ENCODE measurements at regions not wholly inside any gene's neighbourhood (a gene's known extent, or its start where the extent isn't known, plus 50 kb on each side); places are given as distances from the start of the nearest gene placed in this dataset.
"Not testable (repeated sequence)": the region's sequence is repeated elsewhere in the genome, so short reads cannot be mapped to it uniquely, and the experiment has no call there.

DNA sequence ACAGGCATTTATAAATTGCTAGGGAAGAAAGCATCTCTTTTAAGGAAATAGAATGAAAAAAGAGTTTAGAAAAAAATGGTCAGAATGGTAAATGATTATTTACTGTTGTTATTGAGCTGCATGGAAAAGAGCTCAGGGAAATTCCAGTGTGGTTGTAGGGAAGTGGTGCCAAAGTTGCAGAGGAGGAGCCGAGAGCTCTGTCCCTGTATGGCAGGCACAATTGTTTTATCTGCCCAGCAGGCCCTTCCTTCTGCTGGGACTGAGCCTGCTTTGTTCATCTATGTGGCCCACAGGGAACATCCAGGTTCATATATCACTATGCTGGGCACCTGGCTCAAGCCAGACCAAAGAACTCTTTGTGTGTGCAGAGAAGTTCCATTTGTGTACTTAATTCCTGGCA, 80.8 kb upstream of the AGAP1 start:
- no peak for FAIRE-seq

DNA sequence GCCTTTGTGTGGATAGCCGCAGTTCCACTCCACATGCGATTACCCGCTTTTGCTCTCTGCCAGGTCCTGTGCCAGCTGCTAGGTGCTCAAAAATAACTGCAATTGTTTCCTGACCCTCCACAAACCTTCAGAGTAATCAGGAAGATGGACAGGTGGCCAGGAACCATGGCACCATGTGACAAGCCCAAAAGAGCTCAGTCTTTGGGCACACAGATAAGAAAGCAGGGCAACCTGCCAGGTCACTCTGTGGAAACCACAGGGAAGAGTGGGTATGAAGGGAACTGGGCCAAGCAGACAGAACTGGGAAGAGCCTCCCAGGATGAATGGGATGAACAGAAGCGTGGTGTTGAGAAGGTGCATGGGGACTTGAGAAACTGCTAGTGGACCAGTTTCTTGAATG, 79.4 kb upstream of the AGAP1 start:
- FAIRE-seq = no peak

DNA sequence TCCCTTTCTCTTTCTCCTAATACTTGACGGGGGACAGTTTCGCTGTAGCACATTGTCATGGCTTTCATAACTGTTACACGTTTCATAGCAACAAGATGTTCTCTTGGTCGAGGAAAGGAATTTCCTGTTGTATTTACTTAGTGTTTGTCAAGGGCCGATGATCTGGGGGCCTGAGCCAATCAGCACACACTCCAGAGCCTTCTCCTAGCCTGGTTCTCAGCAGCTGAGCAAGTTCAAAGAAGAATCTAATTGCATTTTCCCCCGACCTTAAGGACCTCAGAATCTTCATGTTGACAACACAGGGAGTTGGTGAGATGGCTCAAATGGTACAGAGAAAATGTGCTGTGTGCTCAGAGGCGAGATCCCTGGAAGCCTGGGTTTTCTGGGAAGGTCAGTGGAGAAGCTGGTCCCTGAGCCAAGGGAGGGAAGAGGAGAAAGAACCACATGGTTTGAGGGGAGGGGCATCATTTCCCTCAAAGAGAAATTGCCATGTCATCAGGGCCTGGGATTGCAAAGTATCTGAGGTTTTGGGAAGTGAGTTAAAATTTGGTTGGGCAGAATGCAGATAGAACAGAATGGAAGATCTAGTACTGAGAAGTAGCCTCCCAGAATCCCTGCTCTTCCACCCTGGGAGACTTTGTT, 76.9 kb upstream of the AGAP1 start:
- FAIRE-seq = no peak

DNA sequence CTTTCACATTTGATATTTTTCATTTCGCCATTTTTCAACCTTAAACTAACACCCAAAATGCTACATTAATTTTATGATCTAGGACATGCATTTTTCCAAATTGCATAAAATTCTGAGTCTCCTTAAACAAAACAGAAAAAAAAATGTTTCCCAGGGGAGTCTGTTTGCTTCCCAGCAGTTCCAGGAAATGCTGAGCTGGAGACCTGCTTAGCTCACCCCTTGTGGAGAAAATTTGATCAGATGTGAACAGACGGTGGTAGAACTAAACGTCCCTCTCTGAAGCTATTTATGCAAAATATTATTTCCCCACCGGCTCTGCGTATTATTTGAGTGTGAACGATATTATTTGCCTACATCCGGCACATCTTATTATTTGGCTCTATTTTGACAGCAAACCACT, 74.9 kb upstream of the AGAP1 start:
- no peak for FAIRE-seq

DNA sequence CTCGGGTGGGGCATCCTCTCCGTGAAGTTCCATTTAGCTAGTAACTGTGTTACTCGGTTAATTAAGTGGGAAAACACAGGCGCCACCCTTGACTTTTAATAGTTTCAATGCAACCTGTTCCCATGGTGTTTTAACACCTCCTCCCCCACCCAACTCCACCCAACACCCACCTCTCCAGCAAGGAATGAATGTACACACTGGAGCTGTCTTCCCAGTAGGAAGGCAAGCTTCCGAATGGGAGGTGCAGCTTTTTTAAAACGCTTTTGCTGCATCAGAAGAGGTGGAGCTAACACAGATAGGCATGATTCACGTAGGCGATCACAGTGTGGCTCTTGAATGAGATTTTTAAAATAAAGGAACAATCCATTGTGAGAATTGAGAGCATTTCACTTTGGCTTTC, 73.8 kb upstream of the AGAP1 start:
- FAIRE-seq = no peak

DNA sequence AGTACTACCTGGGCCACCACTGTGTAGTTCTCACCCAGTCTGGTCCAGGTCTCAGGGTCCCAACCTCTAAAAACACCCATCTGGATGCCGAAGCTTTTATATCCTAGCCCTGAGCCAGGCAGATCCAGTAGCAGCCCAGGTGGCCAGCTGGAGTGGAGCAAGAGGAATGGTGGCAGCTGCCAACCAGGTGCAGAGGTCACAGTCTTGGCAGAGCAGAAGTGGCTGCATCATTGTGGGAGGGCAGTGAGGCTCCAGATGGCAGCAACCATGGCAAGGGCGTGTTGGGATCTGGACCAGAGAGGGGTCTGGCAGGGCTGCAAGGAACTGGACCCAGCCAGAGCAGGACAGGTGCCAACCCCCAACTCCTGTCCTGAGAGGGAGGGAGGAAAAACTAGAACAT, 72.2 kb upstream of the AGAP1 start:
- FAIRE-seq = no peak

DNA sequence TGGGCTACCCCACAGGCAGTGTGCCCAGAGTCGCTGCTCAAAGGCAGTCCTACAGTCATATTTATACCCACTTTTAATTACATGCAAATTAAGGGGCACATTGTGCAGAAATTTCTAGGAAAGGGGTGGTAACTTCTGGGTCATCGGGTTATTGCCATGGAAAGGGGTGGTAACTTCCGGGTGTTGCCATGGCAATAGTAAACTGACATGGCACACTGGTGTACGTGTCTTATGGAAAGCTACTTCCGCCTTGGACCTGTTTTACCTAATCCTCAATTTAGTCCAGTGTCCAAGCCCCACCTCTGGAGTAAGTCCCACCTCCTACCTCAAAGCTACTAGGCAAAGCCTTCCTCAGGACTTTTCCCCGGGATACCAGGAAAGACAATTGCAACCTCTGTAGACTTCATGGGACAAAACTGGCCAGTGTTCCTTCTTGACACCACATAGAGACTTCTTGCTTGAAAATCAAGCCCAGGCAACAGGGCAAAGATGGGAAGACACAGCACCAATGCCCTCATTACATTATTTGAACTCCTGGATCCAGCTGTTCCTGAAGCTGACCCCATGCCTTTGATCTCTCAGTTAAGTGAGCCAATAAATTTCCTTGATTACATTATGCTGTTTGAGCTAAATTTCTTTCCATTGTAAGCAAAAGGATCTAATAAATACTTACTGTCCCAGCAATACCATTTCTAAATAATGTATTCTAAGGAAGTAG, 63.3 kb upstream of the AGAP1 start:
- FAIRE-seq = no peak

DNA sequence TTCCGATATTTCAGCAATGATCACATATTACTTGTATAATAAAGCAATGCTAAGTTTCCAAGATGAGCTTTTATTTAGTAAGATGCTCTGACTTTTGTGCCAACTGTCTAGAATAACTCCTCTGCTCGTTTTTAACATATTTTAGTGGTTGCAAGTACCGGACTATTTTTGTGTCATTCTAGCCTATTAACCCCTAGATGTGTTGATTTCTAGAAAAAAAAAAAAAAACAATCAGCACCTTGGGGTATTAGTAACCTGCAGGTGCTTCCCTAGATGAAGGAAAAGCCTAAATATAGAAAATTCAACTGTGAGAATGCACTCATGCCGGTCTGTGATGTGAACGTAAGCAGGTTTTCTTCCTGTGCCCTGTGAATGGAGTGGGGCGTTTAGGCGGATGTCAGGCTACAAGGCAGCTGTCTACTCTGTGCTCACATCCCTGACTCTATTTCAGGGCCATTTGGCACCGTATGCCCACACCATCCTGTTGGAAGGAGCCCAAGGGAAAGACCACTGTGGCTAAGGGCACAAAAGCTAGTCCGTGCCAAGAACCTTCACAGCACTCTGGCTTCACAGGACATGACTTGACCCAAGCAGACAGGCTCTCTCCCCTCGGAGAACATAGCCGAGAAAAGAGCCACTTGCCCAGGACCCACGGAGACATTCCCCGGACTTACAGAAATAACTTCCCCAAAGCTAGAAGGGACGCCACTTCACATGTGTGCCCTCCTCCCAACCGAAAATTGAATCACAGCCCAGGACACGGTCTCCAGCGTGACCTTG, 60.9 kb upstream of the AGAP1 start:
- FAIRE-seq = no peak

DNA sequence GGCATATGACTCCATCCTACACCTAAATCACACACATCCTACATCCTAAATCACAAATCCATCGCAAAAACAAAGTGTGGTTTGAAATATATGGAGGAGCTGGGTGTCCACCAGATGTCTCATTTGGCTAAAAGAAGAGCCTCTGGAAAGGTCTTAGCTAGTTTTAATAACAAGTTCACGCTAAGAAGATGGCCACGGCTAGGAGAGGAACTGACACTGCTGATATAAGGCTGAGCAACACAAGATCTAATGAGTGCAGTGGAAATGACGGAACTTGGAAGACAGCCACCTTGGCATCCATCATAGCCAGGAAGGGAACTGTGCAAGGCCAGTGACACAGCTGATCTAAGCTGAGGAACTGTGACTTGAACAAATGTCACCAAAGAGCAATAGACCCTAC, 60.0 kb upstream of the AGAP1 start:
- FAIRE-seq = no peak

DNA sequence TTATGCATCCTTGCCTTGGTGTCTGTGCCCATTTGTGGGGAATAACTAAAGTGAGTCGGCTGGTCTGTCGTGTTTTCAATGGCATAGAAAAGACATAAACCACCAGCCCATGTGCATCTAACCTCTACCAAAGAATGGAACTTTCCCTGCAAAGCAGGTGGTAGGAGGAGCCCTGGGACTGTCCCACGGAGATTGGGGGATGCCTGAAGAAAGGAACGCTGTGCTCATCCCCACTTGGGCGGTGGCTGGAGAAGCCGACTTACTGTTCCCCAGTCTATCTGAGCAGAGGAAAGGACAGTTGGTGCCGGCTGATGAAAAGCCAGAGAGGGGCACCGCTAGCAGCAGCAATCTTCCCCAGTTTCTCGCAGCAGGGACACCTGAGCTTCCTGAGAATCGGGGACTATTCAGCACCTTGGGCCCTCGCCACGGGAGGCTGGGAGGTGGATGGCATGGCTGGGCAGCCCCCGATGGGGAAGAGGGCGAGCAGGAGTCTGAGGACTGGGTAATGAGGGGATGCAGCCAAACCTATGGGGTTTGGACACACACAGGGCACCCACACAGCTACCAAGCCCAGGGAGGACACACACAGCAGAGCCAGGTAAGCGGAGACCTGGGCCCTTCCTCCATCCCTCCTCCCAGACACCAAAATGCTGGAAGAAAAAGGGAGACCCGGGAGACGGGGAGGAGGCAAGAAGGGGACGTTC, 53.7 kb upstream of the AGAP1 start:
- no peak for FAIRE-seq

DNA sequence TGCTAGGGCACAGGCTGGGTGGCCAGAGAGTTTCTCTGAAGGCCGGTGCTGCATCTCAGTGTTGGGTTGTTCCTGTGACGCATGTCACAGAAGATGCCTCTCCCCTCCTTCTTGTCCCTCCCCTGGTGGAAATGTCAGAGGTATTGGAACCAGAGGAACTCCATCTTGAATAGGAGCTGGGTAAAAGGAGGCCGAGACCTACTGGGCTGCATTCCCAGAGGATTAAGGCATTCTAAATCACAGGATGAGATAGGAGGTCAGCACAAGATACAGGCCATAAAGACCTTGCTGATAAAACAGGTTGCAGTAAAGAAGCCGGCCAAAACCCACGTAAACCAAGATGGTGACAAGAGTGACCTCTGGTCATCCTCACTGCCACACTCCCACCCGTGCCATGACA, 50.3 kb upstream of the AGAP1 start:
- FAIRE-seq = not testable (repeated sequence)
